ENCODE measurements at regions not wholly inside any gene's neighbourhood (a gene's known extent, or its start where the extent isn't known, plus 50 kb on each side); places are given as distances from the start of the nearest gene placed in this dataset.

- TF ChIP-seq CTCF (IDR thresholded peaks at IDR 0.05) (no peak), POLR2A (IDR thresholded peaks at IDR 0.05) (no peak)
These were observed 114.9 kb upstream of the IFNGR1 start for GRCh38 chr6:137334094-137334493.

Measured in lower leg skin (tissue), 3 donors.